Liver (tissue), 8 donors: ENCODE measurements at regions not wholly inside any gene's neighbourhood (a gene's known extent, or its start where the extent isn't known, plus 50 kb on each side); places are given as distances from the start of the nearest gene placed in this dataset.

ENCODE experiments used
- DNase-seq: peaks from one replicate; pipeline ENCODE4 v3.0.0-alpha.2; 2017; ENCODE audit warnings: low spot score
- H3K27ac ChIP-seq, 2 donors: one replicate each; pipeline ENCODE4 v1.7.0; 2013; ENCODE audit warnings: inconsistent platforms in 2 of 2, low read length in 2 of 2, control low read depth in 1 of 2, low read depth in 1 of 2, mild to moderate bottlenecking in 1 of 2
- H3K27me3 ChIP-seq, 4 donors: one replicate each; pipeline versions ENCODE4 v1.6.1 to v1.7.0; 2013; ENCODE audit warnings: low read length in 3 of 4, inconsistent platforms in 1 of 4, mild to moderate bottlenecking in 1 of 4, moderate library complexity in 1 of 4; ENCODE audit not compliant: control insufficient read depth in 4 of 4, insufficient read depth in 4 of 4
- H3K36me3 ChIP-seq, 4 donors: one replicate each; pipeline versions ENCODE4 v1.6.1 to v1.7.0; 2013; ENCODE audit warnings: low read length in 3 of 4, mild to moderate bottlenecking in 3 of 4, low read depth in 1 of 4, moderate library complexity in 1 of 4; ENCODE audit not compliant: control insufficient read depth in 4 of 4, insufficient read depth in 3 of 4
- H3K4me1 ChIP-seq, 4 donors: one replicate each; pipeline versions ENCODE4 v1.6.1 to v1.7.0; 2013; ENCODE audit warnings: low read length in 3 of 4, mild to moderate bottlenecking in 3 of 4, moderate library complexity in 1 of 4; ENCODE audit not compliant: control insufficient read depth in 4 of 4, insufficient read depth in 4 of 4
- H3K4me3 ChIP-seq, 3 donors: one replicate each; pipeline versions ENCODE4 v1.6.1 to v1.7.0; 2013; ENCODE audit warnings: low read length in 3 of 3, control low read depth in 1 of 3, low read depth in 1 of 3, mild to moderate bottlenecking in 1 of 3
- H3K9ac ChIP-seq, 2 donors: one replicate each; pipeline ENCODE4 v1.7.0; 2013; ENCODE audit warnings: low read length in 2 of 2, mild to moderate bottlenecking in 2 of 2, moderate library complexity in 2 of 2, control low read depth in 1 of 2, low read depth in 1 of 2
- H3K9me3 ChIP-seq, 4 donors: one replicate each; pipeline versions ENCODE4 v1.6.1 to v1.7.0; 2013; ENCODE audit warnings: low read length in 3 of 4; ENCODE audit not compliant: control insufficient read depth in 4 of 4
- EGR1 ChIP-seq, 2 donors: IDR thresholded peaks; 2 replicates each; pipeline ENCODE4 v1.6.1; 2016 to 2018; ENCODE audit warnings: antibody characterized with exemption in 2 of 2, low read depth in 2 of 2
- FOXA1 ChIP-seq: IDR thresholded peaks from 2 replicates; pipeline ENCODE4 v1.6.1; 2016; ENCODE audit warnings: antibody characterized with exemption
- FOXA2 ChIP-seq: IDR thresholded peaks from 2 replicates; pipeline ENCODE4 v1.6.1; 2016; ENCODE audit warnings: antibody characterized with exemption
- GABPA ChIP-seq, 2 donors: IDR thresholded peaks in 1 of 2; conservative IDR thresholded peaks in 1 of 2; 2 replicates each; pipeline ENCODE4 v1.6.1; 2016; ENCODE audit warnings: antibody characterized with exemption in 2 of 2, mild to moderate bottlenecking in 1 of 2, moderate library complexity in 1 of 2
- HNF4A ChIP-seq, 2 donors: conservative IDR thresholded peaks; 2 replicates each; pipeline ENCODE4 v1.6.1; 2016; ENCODE audit warnings: antibody characterized with exemption in 2 of 2, mild to moderate bottlenecking in 2 of 2
- JUND ChIP-seq, 2 donors: IDR thresholded peaks; 2 replicates each; pipeline ENCODE4 v1.6.1; 2016; ENCODE audit warnings: antibody characterized with exemption in 2 of 2
- NR2F2 ChIP-seq: IDR thresholded peaks from 2 replicates; pipeline ENCODE4 v1.6.1; 2016; ENCODE audit warnings: antibody characterized with exemption
- RAD21 ChIP-seq, 2 donors: IDR thresholded peaks; 2 replicates each; pipeline ENCODE4 v1.6.1; 2016; ENCODE audit warnings: antibody characterized with exemption in 2 of 2, mild to moderate bottlenecking in 2 of 2
- WGBS: extraction: QIAGEN DNeasy Blood & Tissue Kit; methylation state at CpG from one replicate; pipeline ENCODE4 v1.1.7; 2013; 5-methylcytosine and 5-hydroxymethylcytosine counted together
- TF ChIP-seq, protein P1 (sequence below): IDR thresholded peaks from 2 replicates; pipeline ENCODE4 v1.6.1; 2016; ENCODE audit warnings: antibody characterized with exemption, mild to moderate bottlenecking
- TF ChIP-seq, protein P2 (sequence below): IDR thresholded peaks from 2 replicates; pipeline ENCODE4 v1.6.1; 2016; ENCODE audit warnings: antibody characterized with exemption
- TF ChIP-seq, protein P3 (sequence below): fragments of 150-350 bp; IDR thresholded peaks from 2 replicates; pipeline ENCODE4 v1.5.1; 2017; ENCODE audit warnings: improper control_type of control experiment, low read depth, low read length; ENCODE audit not compliant: missing input control
- TF ChIP-seq, protein P4 (sequence below): IDR thresholded peaks from 2 replicates; pipeline ENCODE4 v1.6.1; 2016; ENCODE audit warnings: antibody characterized with exemption
- TF ChIP-seq, protein P5 (sequence below): IDR thresholded peaks from 2 replicates; pipeline ENCODE4 v1.6.1; 2016; ENCODE audit warnings: antibody characterized with exemption
- donor health status: healthy.
- donor health status: healthy.
- donor health status: healthy.
- donor health status: healthy.
- donor health status: healthy.

DNA sequence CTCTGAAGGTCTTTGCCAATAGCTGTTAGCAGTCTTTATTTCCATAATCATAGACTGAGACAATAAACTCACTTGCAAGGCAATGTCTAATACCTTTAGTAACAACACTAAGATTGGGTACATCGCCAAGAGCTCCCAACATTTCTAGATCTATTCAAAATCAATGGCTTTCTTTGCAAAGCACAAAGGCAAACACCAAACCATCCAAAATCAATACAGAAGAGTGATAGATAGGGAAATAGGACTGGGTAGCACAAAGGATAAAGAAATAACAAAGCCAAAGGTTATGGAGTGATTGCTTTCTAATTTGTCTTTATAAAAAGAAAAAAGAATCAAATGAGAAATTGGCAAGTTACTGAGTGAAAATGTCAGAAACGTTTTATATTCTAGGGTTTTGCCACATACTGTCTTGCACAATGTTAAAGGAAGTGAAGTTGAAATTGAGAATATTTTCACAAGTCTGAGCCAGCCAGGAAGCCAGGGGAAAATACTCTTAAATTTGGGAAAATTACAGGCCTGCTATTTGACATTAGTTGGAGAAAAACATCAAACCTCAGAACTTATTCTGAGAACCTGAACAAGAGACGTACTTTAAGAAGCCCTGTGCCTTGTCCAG lies 53.3 kb upstream of the LHFPL2 start (continued):
- TF ChIP-seq, protein P1, sequence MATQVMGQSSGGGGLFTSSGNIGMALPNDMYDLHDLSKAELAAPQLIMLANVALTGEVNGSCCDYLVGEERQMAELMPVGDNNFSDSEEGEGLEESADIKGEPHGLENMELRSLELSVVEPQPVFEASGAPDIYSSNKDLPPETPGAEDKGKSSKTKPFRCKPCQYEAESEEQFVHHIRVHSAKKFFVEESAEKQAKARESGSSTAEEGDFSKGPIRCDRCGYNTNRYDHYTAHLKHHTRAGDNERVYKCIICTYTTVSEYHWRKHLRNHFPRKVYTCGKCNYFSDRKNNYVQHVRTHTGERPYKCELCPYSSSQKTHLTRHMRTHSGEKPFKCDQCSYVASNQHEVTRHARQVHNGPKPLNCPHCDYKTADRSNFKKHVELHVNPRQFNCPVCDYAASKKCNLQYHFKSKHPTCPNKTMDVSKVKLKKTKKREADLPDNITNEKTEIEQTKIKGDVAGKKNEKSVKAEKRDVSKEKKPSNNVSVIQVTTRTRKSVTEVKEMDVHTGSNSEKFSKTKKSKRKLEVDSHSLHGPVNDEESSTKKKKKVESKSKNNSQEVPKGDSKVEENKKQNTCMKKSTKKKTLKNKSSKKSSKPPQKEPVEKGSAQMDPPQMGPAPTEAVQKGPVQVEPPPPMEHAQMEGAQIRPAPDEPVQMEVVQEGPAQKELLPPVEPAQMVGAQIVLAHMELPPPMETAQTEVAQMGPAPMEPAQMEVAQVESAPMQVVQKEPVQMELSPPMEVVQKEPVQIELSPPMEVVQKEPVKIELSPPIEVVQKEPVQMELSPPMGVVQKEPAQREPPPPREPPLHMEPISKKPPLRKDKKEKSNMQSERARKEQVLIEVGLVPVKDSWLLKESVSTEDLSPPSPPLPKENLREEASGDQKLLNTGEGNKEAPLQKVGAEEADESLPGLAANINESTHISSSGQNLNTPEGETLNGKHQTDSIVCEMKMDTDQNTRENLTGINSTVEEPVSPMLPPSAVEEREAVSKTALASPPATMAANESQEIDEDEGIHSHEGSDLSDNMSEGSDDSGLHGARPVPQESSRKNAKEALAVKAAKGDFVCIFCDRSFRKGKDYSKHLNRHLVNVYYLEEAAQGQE, result no peak
- TF ChIP-seq FOXA1, result no peak
- no peak for TF ChIP-seq NR2F2
- TF ChIP-seq, protein P2, sequence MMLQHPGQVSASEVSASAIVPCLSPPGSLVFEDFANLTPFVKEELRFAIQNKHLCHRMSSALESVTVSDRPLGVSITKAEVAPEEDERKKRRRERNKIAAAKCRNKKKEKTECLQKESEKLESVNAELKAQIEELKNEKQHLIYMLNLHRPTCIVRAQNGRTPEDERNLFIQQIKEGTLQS, result no peak
- peak; percentile 60 for TF ChIP-seq FOXA2

DNA sequence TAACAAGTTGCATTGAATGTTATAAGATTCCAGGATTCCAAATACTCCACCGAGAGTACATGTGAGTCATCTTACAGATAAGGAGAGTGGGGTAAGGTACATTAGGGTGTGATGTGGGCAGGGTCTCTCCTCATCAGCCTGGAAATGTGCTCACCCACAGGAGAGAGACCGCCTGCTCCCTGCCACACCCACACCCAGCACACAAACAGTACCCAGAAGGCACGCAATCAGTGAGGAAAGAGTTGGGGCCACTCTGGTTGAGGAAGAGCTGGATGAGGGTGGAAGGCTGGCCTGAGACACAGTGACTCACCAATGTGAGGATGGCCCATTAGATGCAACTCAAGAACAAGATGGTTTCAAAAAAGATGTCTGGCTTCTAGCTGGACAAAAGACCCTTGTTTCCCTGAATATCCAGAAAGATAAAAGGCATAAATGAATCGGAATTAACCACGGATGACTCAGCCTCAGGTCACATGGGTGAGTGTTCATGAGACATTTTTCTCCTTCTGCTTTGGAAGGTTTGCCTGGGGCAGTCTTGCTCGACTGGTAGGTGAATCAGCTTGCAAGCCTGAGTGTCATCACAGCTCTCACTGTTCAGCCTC lies 51.1 kb upstream of the LHFPL2 start:
- peaks cover 0 to 2% (median 0%) of the 10 kb centered on the region in 4 donors for H3K9me3 ChIP-seq
- TF ChIP-seq RAD21 (IDR thresholded peaks at IDR 0.05), result no peak
- TF ChIP-seq, protein P3, sequence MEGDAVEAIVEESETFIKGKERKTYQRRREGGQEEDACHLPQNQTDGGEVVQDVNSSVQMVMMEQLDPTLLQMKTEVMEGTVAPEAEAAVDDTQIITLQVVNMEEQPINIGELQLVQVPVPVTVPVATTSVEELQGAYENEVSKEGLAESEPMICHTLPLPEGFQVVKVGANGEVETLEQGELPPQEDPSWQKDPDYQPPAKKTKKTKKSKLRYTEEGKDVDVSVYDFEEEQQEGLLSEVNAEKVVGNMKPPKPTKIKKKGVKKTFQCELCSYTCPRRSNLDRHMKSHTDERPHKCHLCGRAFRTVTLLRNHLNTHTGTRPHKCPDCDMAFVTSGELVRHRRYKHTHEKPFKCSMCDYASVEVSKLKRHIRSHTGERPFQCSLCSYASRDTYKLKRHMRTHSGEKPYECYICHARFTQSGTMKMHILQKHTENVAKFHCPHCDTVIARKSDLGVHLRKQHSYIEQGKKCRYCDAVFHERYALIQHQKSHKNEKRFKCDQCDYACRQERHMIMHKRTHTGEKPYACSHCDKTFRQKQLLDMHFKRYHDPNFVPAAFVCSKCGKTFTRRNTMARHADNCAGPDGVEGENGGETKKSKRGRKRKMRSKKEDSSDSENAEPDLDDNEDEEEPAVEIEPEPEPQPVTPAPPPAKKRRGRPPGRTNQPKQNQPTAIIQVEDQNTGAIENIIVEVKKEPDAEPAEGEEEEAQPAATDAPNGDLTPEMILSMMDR, result no peak
- TF ChIP-seq, protein P1, result no peak
- no peak for TF ChIP-seq JUND (IDR thresholded peaks at IDR 0.05)
- TF ChIP-seq HNF4A (conservative IDR thresholded peaks at IDR 0.05), result no peak
- TF ChIP-seq, protein P4, sequence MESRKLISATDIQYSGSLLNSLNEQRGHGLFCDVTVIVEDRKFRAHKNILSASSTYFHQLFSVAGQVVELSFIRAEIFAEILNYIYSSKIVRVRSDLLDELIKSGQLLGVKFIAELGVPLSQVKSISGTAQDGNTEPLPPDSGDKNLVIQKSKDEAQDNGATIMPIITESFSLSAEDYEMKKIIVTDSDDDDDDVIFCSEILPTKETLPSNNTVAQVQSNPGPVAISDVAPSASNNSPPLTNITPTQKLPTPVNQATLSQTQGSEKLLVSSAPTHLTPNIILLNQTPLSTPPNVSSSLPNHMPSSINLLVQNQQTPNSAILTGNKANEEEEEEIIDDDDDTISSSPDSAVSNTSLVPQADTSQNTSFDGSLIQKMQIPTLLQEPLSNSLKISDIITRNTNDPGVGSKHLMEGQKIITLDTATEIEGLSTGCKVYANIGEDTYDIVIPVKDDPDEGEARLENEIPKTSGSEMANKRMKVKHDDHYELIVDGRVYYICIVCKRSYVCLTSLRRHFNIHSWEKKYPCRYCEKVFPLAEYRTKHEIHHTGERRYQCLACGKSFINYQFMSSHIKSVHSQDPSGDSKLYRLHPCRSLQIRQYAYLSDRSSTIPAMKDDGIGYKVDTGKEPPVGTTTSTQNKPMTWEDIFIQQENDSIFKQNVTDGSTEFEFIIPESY, result no peak
- TF ChIP-seq FOXA2, result no peak
- TF ChIP-seq, protein P5, sequence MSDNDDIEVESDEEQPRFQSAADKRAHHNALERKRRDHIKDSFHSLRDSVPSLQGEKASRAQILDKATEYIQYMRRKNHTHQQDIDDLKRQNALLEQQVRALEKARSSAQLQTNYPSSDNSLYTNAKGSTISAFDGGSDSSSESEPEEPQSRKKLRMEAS, result no peak
- TF ChIP-seq NR2F2, result no peak
- TF ChIP-seq GABPA (IDR thresholded peaks at IDR 0.05 in 1 of 2, conservative IDR thresholded peaks at IDR 0.05 in 1 of 2), result no peak
- no peak for TF ChIP-seq EGR1 (IDR thresholded peaks at IDR 0.05; ENCODE audit: low read depth in 2 of 2)
- no peaks in the 10 kb centered on the region for H3K36me3 ChIP-seq
- no peak overlapping the region for H3K4me3 ChIP-seq
- WGBS, result 87% methylated on average over 6 of the region's 6 CpGs
- DNase-seq, result no peak
- no peak overlapping the region for H3K9ac ChIP-seq
- H3K27me3 ChIP-seq, result peaks cover 0 to 7% (median 0%) of the 10 kb centered on the region in 4 donors
- H3K27ac ChIP-seq, result no peak overlapping the region
- no peaks in the 10 kb centered on the region for H3K4me1 ChIP-seq
